WI38 (cell line): ENCODE measurements at regions not wholly inside any gene's neighbourhood (a gene's known extent, or its start where the extent isn't known, plus 50 kb on each side); places are given as distances from the start of the nearest gene placed in this dataset.
"Not testable (repeated sequence)": the region's sequence is repeated elsewhere in the genome, so short reads cannot be mapped to it uniquely, and the experiment has no call there.

Source experiments
- H3K4me3 ChIP-seq: 2 replicates; pipeline ENCODE4 v1.5.1; 2011; ENCODE audit warnings: low read depth, mild to moderate bottlenecking, control low read depth, low read length
- TF ChIP-seq, protein P1 (sequence below): IDR thresholded peaks from 2 replicates; pipeline ENCODE4 v1.5.1; 2012; ENCODE audit warnings: low read depth, mild to moderate bottlenecking, control low read depth, low read length

DNA sequence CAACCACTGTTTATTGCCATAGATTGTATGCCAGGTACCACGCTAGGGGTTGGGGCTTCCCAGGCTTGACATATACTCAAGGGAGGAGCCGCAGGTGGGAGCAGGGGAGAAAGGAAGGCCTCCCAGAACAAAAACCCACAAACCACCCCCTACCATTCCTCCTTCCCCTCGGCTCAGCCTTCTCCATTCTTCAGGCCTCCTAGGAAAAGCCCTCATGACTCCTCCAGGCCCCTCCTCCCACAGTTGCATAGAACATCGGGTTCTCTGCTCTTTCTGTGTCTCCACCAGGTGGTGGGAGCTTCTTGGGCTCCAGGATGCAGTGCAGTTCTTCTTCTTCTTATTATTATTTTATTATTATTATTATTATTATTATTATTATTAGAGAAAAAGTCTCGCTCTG, 80.3 kb downstream of the ZFP36L2 start:
- TF ChIP-seq, protein P1, sequence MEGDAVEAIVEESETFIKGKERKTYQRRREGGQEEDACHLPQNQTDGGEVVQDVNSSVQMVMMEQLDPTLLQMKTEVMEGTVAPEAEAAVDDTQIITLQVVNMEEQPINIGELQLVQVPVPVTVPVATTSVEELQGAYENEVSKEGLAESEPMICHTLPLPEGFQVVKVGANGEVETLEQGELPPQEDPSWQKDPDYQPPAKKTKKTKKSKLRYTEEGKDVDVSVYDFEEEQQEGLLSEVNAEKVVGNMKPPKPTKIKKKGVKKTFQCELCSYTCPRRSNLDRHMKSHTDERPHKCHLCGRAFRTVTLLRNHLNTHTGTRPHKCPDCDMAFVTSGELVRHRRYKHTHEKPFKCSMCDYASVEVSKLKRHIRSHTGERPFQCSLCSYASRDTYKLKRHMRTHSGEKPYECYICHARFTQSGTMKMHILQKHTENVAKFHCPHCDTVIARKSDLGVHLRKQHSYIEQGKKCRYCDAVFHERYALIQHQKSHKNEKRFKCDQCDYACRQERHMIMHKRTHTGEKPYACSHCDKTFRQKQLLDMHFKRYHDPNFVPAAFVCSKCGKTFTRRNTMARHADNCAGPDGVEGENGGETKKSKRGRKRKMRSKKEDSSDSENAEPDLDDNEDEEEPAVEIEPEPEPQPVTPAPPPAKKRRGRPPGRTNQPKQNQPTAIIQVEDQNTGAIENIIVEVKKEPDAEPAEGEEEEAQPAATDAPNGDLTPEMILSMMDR, result no peak
- H3K4me3 ChIP-seq, result no peak overlapping the region

DNA sequence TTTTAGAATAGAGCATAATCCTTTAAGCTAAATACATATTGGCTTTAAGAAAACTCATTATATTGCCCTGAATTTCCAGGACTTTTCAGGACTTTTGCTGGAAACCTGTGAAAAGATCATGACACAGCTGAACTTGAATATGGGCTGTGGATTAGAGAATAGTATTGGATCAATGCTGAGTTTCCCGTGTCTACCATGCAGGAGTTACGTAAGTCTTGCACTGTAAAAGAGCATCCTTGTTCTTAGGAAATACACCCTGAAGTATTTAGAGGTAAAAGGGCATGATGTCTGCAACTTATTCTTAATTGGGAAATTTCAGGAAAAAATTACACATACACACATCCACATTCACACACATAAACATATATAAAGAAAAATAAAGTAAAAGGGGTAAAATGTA, 82.1 kb downstream of the ZFP36L2 start:
- TF ChIP-seq, protein P1, result no peak
- H3K4me3 ChIP-seq, result no peak overlapping the region

DNA sequence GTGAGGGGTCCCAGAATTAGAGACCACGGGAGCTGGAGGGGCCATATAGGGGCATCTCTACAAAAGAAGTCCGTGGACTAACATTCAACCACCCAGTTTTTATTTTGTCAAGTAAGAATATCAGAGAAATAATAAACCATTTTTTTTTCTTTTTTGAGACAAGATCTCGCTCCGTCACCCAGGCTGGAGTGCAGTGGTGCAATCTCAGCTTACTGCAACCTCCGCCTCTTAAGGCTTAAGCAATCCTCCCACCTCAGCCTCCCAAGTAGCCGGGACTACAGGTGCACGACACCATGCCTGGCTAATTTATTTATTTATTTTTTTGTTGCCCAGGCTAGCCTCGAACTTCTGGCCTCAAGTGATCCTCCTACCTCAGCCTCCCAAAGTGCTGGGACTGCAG, 82.7 kb downstream of the ZFP36L2 start:
- TF ChIP-seq, protein P1, result no peak
- no peak overlapping the region for H3K4me3 ChIP-seq

DNA sequence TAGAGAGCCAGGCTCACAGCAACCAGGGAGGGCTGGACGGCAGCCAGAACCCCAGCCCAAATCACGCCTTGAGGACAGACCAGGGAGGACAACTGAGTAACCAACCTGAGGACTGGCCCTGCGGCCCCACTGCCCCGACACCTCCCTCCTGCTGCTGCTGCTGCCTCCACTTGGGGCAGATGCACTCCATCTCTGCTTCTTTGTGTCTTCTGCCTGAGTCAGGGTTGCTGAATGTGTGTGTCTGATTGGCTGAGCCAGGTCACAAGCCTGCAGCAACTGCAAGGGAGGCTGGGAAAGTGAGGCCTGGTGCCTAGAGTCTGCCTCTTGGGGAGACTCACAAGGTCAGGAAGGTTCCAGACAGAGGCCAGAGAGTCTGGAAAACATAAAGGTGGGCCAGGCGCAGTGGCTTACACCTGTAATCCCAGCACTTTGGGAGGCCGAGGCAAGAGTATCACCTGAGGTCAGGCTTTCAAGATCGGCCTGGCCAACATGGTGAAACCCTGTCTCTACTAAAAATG, 83.4 kb downstream of the ZFP36L2 start:
- TF ChIP-seq, protein P1, result no peak
- no peak overlapping the region for H3K4me3 ChIP-seq

DNA sequence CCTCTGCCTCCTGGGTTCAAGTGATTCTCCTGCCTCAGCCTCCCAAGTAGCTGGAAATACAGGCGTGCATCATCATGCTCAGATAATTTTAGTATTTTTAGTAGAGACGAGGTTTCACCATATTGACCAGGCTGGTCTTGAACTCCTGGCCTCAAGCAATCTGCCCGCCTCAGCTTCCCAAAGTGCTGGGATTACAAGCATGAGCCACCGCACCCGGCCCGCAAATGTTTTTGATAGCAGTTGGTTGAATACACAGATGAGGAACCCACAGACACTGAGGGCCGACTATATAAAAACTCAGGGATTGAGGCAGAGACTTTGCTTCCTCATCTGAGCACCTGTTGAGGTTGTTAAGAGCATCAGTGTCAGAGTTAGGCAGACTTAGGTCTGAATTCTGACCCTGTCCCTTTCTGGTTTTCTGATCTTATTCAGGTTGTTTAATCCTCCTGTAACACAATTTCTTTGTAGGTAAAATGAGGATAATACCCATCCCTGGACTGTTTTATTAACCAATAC, 84.7 kb downstream of the ZFP36L2 start:
- not testable (repeated sequence) for H3K4me3 ChIP-seq

DNA sequence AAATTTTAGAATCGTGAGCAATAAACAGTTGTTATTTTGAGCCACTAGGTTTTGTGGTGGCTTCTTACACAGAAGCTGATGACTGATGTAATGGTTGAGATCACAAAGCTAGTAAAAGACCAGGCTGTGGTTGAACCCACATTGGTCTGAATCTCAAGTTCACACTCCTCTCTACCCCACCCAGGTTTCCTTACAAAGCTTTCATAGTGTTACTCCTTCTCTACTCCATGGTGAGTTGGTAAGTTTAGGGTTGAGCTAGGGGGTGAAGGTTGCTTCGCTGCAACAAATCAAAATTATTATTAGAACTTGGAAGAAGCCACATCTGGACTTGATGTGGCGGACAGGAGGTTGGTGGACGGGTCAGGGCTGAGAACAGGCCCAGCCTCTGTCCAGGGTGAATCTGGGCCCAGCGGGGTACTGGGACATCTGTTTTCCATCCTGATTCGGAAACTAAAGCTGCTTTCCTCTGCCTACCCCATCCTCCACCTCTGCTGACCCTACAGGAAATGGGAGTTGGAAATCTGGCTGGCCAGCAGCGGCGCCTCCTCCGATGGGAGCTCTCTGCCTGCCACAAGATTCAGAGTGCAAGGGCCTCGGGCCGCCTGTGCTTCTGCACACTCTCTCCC, 86.3 kb downstream of the ZFP36L2 start:
- no peak overlapping the region for H3K4me3 ChIP-seq
- TF ChIP-seq, protein P1, result no peak

DNA sequence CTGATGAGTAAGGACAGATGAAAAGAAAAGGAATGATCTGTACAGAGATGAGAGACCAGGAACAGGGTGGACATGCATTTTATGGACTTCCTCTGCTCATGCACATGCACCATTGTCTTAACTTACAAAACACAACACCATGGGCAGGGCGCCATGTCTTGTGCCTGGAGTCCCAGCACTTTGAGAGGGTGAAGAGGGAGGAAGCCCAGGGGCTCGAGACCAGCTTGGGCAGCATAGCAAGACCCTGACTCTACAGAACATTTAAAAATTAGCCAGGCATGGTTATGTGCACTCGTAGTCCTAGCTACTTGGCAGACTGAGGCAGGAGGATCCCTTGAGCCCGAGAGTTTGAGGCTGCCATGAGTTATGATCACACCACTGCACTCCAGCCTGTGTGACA, 86.9 kb downstream of the ZFP36L2 start:
- TF ChIP-seq, protein P1, result no peak
- H3K4me3 ChIP-seq, result no peak overlapping the region

DNA sequence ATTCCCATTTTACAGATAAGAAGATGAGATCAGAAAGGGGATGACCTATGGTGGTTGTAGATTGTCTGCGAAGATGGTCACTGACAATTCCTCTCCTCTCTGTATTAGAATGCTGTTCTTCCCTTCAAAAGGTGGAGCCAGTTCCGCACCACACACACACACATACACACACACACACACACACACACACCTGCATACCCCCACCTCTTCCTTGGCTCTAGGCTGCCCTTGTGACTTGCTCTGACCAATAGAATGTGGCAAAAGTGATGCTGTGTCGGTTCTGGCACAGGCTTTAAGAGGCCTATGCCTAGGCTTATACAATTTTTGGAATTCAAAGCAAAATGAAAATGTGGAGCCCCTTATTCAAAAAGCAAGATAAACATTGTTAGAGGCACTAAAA, 88.0 kb downstream of the ZFP36L2 start:
- TF ChIP-seq, protein P1, result no peak
- H3K4me3 ChIP-seq, result no peak overlapping the region
